GM12891 (cell line): ENCODE measurements at regions not wholly inside any gene's neighbourhood (a gene's known extent, or its start where the extent isn't known, plus 50 kb on each side); places are given as distances from the start of the nearest gene placed in this dataset.

Source experiments
- PAX5 ChIP-seq: IDR thresholded peaks from 2 replicates; pipeline ENCODE4 v1.6.1; 2011; ENCODE audit warnings: low read length, moderate library complexity, mild to moderate bottlenecking; ENCODE audit not compliant: insufficient read depth, severe bottlenecking
- POLR2A ChIP-seq: IDR thresholded peaks from 2 replicates; pipeline ENCODE4 v1.6.1; 2011; ENCODE audit warnings: low read depth, low read length, control low read depth
- POLR2AphosphoS5 ChIP-seq: IDR thresholded peaks from 2 replicates; pipeline ENCODE4 v1.6.1; 2011; ENCODE audit warnings: low read depth, low read length, control low read depth
- POU2F2 ChIP-seq: IDR thresholded peaks from 2 replicates; pipeline ENCODE4 v1.6.1; 2011; ENCODE audit warnings: low read depth, mild to moderate bottlenecking, control low read depth, low read length, moderate library complexity
- TAF1 ChIP-seq: IDR thresholded peaks from 2 replicates; pipeline ENCODE4 v1.6.1; 2011; ENCODE audit warnings: low read depth, low read length, control low read depth

GRCh38 chr11:33624083-33624482 lies 76.5 kb downstream of the C11orf91 start:
- TF ChIP-seq POLR2A: no peak
- no peak for TF ChIP-seq TAF1
- TF ChIP-seq POLR2AphosphoS5: no peak
- no peak for TF ChIP-seq POU2F2
- no peak for TF ChIP-seq PAX5
